Endothelial cell of umbilical vein (primary cell): ENCODE measurements at regions not wholly inside any gene's neighbourhood (a gene's known extent, or its start where the extent isn't known, plus 50 kb on each side); places are given as distances from the start of the nearest gene placed in this dataset.

Experiments used
- BruUV-seq: library from RNA; stranded (reverse); fragments of 400-500 nt; replicated peaks from 2 replicates; lab custom pipeline; 2021; lab: Mats Ljungman, UMichigan
- CTCF ChIA-PET: fragments of 300-600, 350-600 bp; sonication (Branson Sonifier 250); formaldehyde crosslinking; loops from one replicate; lab custom pipeline; 2021; ENCODE audit warnings: antibody characterized with exemption, inconsistent platforms; lab: Charles Lee
- POLR2A ChIA-PET: fragments of 300-600, 350-600 bp; sonication (Branson Sonifier 250); formaldehyde crosslinking; loops from one replicate; lab custom pipeline; 2021; ENCODE audit warnings: antibody characterized with exemption, inconsistent platforms; lab: Charles Lee
- DNase-seq: peaks from one replicate; pipeline ENCODE4 v3.0.0-alpha.2; 2011; ENCODE audit warnings: low read depth, low spot score
- FAIRE-seq: peaks from 2 replicates; lab custom pipeline; 2011; peaks lifted over from hg19 to GRCh38; lab: Jason Lieb, UNC
- H2AFZ ChIP-seq: 2 replicates; pipeline ENCODE4 v1.6.0; 2012; ENCODE audit warnings: low read depth, low read length, control low read depth, inconsistent platforms
- H3K27ac ChIP-seq: 2 replicates; pipeline ENCODE4 v1.5.1; 2011; ENCODE audit warnings: low read depth, mild to moderate bottlenecking, control low read depth, low read length, moderate library complexity; ENCODE audit not compliant: insufficient read depth
- H3K27me3 ChIP-seq, 2 experiments: 2 replicates each; pipeline versions ENCODE4 v1.6.0 to v1.6.1; 2011; ENCODE audit warnings: low read length in 2 of 2, mixed read lengths in 1 of 2; ENCODE audit not compliant: control insufficient read depth in 2 of 2, insufficient read depth in 2 of 2
- H3K36me3 ChIP-seq, 2 experiments: 2 replicates in 1 of 2; 3 replicates in 1 of 2; pipeline ENCODE4 v1.5.1; 2011; ENCODE audit warnings: low read length in 2 of 2, mild to moderate bottlenecking in 1 of 2, moderate library complexity in 1 of 2; ENCODE audit not compliant: control insufficient read depth in 2 of 2, insufficient read depth in 2 of 2; ENCODE audit errors: extremely low read depth in 1 of 2
- H3K4me1 ChIP-seq: 3 replicates; pipeline ENCODE4 v1.5.1; 2011; ENCODE audit warnings: mild to moderate bottlenecking, low read length; ENCODE audit not compliant: control insufficient read depth, insufficient read depth; ENCODE audit errors: extremely low read depth
- H3K4me2 ChIP-seq: 2 replicates; pipeline ENCODE4 v1.6.1; 2011; ENCODE audit warnings: low read length, control low read depth, mixed read lengths; ENCODE audit not compliant: insufficient read depth
- H3K4me3 ChIP-seq, 3 experiments: fragments of 200-600 bp in 1 of 3; sonication (generic), shearing (Covaris generic) in 1 of 3; replicated peaks in 1 of 3; 2 replicates each; pipeline ENCODE4 v1.5.1; 2011 to 2016; ENCODE audit warnings: control low read depth in 3 of 3, low read length in 3 of 3, mild to moderate bottlenecking in 2 of 3, inconsistent platforms in 1 of 3, low read depth in 1 of 3, moderate library complexity in 1 of 3; ENCODE audit not compliant: insufficient read depth in 1 of 3
- H3K79me2 ChIP-seq: 2 replicates; pipeline ENCODE4 v1.6.0; 2012; ENCODE audit warnings: low read length, inconsistent platforms; ENCODE audit not compliant: control insufficient read depth, insufficient read depth
- H3K9ac ChIP-seq: replicated peaks from 2 replicates; pipeline ENCODE3; 2011; ENCODE audit warnings: low read length, control low read depth; ENCODE audit not compliant: insufficient read depth; ENCODE audit errors: extremely low read depth
- H3K9me1 ChIP-seq: replicated peaks from 3 replicates; pipeline ENCODE4 v1.6.0; 2011; ENCODE audit warnings: mild to moderate bottlenecking, low read length; ENCODE audit not compliant: control insufficient read depth, insufficient read depth; ENCODE audit errors: extremely low read depth
- H3K9me3 ChIP-seq: replicated peaks from 2 replicates; pipeline ENCODE4 v1.5.1; 2012; ENCODE audit warnings: low read length, inconsistent platforms; ENCODE audit not compliant: control insufficient read depth, insufficient read depth
- H4K20me1 ChIP-seq: replicated peaks from 2 replicates; pipeline ENCODE3; 2011; ENCODE audit warnings: mild to moderate bottlenecking, low read length; ENCODE audit not compliant: control insufficient read depth, insufficient read depth; ENCODE audit errors: extremely low read depth
- EZH2 ChIP-seq: IDR thresholded peaks from 2 replicates; pipeline ENCODE4 v1.6.1; 2012; ENCODE audit warnings: borderline replicate concordance, low read depth, mild to moderate bottlenecking, moderate library complexity, low read length, inconsistent platforms; ENCODE audit not compliant: severe bottlenecking
- FOS ChIP-seq: IDR thresholded peaks from 2 replicates; pipeline ENCODE4 v1.6.1; 2011; ENCODE audit warnings: mild to moderate bottlenecking, low read length, moderate library complexity, borderline replicate concordance; ENCODE audit not compliant: insufficient read depth
- JUN ChIP-seq: IDR thresholded peaks from 2 replicates; pipeline ENCODE4 v1.6.1; 2011; ENCODE audit warnings: borderline replicate concordance, low read depth; ENCODE audit not compliant: insufficient read length, insufficient read depth
- MAX ChIP-seq: IDR thresholded peaks from 2 replicates; pipeline ENCODE4 v1.6.1; 2011; ENCODE audit not compliant: insufficient read depth, insufficient read length
- MYC ChIP-seq: IDR thresholded peaks from one replicate; pipeline ENCODE4 v1.6.1; 2011; ENCODE audit warnings: mild to moderate bottlenecking, low read depth, low read length
- POLR2A ChIP-seq: IDR thresholded peaks from 2 replicates; pipeline ENCODE4 v1.6.1; 2012; ENCODE audit warnings: low read depth, mild to moderate bottlenecking, control low read depth, low read length
- POLR2AphosphoS5 ChIP-seq: IDR thresholded peaks from 2 replicates; pipeline ENCODE4 v1.6.1; 2012; ENCODE audit warnings: low read depth, mild to moderate bottlenecking, control low read depth, low read length, moderate library complexity; ENCODE audit not compliant: insufficient read depth
- dilution Hi-C: fragments of 300-500 bp; cut with MboI; formaldehyde crosslinking; loops from one replicate; pipeline ENCODE4 v1.15.0; 2019; ENCODE audit warnings: low sequenced_read_pairs; ENCODE audit not compliant: extremely low pct_ligation_motif_present
- intact Hi-C: fragments of 100-400 bp; cut with micrococcal nuclease; formaldehyde crosslinking; loops from one replicate; pipeline ENCODE4 v1.10.0; 2022
- TF ChIP-seq, protein P1 (sequence below), 2 donors: IDR thresholded peaks; 1 replicate in 1 of 2; 2 replicates in 1 of 2; pipeline ENCODE4 v1.5.1; 2011; ENCODE audit warnings: low read length in 2 of 2, mild to moderate bottlenecking in 2 of 2, moderate library complexity in 2 of 2, control low read depth in 1 of 2, inconsistent platforms in 1 of 2, low read depth in 1 of 2; ENCODE audit not compliant: insufficient read depth in 1 of 2; ENCODE audit errors: extremely low read depth in 1 of 2

GRCh38 chr13:31051999-31052398 lies 109.7 kb downstream of the HSPH1 start:
- no peak overlapping the region for H3K4me2 ChIP-seq
- DNase-seq (no peak), FAIRE-seq (no peak)
- H3K27me3 ChIP-seq: no peaks in the 10 kb centered on the region
- no peaks in the 10 kb centered on the region for H4K20me1 ChIP-seq
- no TSS peak for BruUV-seq
- no peaks in the 10 kb centered on the region for H3K9me1 ChIP-seq
- H3K4me3 ChIP-seq: no peak overlapping the region
- no peaks in the 10 kb centered on the region for H3K9me3 ChIP-seq
- peaks cover 14% of the 10 kb centered on the region for H3K4me1 ChIP-seq
- TF ChIP-seq, protein P1, sequence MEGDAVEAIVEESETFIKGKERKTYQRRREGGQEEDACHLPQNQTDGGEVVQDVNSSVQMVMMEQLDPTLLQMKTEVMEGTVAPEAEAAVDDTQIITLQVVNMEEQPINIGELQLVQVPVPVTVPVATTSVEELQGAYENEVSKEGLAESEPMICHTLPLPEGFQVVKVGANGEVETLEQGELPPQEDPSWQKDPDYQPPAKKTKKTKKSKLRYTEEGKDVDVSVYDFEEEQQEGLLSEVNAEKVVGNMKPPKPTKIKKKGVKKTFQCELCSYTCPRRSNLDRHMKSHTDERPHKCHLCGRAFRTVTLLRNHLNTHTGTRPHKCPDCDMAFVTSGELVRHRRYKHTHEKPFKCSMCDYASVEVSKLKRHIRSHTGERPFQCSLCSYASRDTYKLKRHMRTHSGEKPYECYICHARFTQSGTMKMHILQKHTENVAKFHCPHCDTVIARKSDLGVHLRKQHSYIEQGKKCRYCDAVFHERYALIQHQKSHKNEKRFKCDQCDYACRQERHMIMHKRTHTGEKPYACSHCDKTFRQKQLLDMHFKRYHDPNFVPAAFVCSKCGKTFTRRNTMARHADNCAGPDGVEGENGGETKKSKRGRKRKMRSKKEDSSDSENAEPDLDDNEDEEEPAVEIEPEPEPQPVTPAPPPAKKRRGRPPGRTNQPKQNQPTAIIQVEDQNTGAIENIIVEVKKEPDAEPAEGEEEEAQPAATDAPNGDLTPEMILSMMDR (IDR thresholded peaks at IDR 0.05; ENCODE audit: extremely low read depth in 1 of 2, insufficient read depth in 1 of 2, low read depth in 1 of 2, low read length in 2 of 2): no peak
- TF ChIP-seq MYC (no peak), MAX (no peak), EZH2 (no peak), POLR2AphosphoS5 (no peak), JUN (no peak), FOS (no peak), POLR2A (no peak)
- no peaks in the 10 kb centered on the region for H3K79me2 ChIP-seq
- no peak overlapping the region for H3K27ac ChIP-seq
- ChIA-PET CTCF (interaction anchor here (0.5 to 1.5 kb wide), 4 partner anchors 39 to 642 kb away, joined by 3 to 4 read pairs (median 3); no protein-coding TSS in a partner anchor), POLR2A (interaction anchor here (0.6 kb wide), 1 partner anchor 43 kb away, joined by 8 read pairs; no protein-coding TSS in a partner anchor)
- no peak overlapping the region for H3K9ac ChIP-seq
- intact Hi-C loops: no loop called here
- no peaks in the 10 kb centered on the region for H3K36me3 ChIP-seq
- dilution Hi-C loops: no loop called here
- H2AFZ ChIP-seq: no peak overlapping the region
